Kidney capillary endothelial cell (primary cell): ENCODE measurements at regions not wholly inside any gene's neighbourhood (a gene's known extent, or its start where the extent isn't known, plus 50 kb on each side); places are given as distances from the start of the nearest gene placed in this dataset.

Experiments used
- DNase-seq: peaks from one replicate; pipeline ENCODE4 v3.0.0-alpha.2; 2018; ENCODE audit warnings: low spot score

DNA sequence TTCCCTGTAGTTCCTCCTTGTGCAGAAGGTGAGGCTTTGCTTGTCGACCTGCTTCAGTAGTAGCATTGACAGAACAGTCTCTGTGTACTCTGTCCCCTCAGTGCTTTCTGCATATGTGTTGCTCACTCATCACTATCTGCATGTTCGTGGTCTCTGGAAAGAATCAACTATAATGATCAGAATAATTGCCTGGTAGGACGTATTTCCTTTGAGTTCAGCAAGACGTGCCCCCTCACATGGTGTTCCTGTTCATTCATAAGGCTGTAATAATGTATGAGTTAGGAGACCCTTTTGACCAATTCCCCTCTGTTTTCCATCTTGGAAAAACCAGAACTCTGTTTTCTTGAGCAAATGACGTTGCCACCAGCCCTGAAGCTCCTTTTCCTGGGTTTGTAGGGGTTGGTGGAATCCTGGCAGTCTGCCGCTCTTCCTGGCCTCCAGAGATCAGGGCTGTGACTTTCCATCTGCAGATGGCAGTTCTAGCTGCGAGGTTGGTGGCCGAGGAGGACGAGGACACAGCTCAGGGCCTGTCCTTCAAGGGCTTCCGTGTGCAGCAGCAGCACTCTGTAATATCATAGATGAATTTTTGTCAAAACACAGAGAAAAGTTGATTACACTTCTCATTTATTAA lies 61.9 kb downstream of the EXOSC2 start:
- peak; percentile 50 for DNase-seq

- DNase-seq = no peak
Measured at GRCh38 chr9:130756037-130756436, 62.5 kb downstream of the EXOSC2 start.

DNA sequence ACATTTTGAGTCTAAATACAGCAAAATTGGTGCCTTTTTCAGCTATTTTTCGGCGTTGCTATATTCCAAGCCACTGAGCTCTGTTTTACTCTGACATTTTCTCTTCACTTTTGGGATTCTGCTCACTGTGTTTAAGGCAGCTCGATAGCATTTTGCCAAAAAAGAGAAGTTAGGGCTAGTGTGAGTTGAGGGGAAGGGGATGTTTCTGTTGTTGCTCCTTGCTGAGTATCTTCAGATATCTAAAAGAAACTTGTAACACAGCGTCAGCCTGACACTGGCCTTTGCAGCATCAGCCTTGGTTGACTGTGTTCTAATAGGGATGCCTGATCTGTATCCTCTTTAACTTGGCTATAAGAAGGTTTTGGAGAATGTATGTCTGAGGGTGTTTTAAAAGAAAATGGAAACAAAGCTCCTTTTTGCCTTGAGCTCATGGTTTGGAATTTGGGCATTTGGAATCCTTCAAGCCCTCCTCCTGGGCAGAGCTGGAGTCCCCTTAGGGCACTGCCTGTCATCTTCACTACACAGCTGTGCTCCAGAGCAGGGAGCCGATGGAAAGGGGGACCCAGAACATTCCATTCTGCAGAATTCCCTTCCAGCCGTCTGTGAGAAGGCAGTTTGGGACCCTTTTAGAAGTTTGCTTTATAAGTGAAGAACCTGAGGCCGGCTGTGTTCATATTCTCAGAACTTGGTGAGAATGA lies 63.0 kb downstream of the EXOSC2 start:
- DNase-seq = no peak

DNA sequence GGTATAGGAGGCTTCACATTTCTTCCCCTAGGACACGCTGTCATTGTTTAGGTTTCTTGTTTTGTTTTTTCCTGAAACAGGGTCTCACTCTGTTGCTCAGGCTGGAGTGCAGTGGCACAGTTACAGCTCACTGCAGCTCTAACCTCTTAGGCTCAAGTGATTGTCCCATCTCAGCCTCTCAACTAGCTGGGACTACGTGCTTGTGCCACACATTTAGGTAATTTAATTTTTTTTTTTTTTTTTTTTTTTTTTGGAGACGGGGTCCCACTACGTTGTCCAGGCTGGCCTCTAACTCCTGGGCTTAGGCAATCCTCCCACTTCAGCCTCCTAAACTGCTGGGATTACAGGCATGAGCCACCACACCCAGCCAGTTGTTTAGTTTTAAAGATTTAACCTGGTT lies 66.2 kb downstream of the EXOSC2 start:
- no peak for DNase-seq

DNA sequence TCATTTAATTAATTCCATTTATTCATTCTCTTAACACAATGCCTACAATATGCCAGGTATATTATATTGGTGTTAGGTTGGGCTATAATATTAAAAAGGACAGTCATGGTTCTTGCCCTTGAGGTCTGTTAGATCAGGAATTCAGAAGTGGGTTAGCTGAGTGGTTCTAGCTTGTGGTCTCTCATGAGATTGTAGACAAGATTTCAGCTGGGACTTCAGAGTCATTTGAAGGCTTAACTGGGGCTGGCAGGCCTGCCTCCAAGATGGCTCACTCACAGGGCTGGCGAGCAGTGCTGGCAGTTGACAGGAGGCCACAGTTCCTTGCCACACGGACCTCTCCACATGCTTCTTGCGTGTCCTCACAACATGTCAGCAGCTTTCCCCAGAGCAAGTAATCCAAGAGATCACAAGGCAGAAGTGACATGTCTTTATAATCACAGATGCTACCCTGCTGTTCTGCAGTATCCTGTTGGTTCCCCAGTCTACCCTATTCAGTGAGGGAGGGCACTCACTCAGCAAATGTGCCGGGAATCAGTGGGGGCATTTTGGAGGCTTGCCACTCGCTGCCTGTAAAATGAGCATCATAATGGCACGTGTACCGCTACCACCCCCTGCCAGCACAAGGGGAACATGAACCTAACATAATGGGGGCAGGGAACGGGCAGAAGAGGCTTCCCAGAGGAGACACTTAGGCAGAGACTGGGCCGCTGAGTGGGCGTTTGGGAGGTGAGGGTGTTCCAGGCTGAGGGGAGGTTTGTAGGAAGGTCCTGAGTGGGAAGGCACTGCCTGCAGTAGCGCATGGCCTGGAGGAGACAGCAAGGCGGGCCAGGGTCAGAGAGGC lies 70.0 kb downstream of the EXOSC2 start:
- no peak for DNase-seq

GRCh38 chr9:130765137-130766020 lies 69.7 kb upstream of the ABL1 start:
- peak; percentile 89 for DNase-seq

DNA sequence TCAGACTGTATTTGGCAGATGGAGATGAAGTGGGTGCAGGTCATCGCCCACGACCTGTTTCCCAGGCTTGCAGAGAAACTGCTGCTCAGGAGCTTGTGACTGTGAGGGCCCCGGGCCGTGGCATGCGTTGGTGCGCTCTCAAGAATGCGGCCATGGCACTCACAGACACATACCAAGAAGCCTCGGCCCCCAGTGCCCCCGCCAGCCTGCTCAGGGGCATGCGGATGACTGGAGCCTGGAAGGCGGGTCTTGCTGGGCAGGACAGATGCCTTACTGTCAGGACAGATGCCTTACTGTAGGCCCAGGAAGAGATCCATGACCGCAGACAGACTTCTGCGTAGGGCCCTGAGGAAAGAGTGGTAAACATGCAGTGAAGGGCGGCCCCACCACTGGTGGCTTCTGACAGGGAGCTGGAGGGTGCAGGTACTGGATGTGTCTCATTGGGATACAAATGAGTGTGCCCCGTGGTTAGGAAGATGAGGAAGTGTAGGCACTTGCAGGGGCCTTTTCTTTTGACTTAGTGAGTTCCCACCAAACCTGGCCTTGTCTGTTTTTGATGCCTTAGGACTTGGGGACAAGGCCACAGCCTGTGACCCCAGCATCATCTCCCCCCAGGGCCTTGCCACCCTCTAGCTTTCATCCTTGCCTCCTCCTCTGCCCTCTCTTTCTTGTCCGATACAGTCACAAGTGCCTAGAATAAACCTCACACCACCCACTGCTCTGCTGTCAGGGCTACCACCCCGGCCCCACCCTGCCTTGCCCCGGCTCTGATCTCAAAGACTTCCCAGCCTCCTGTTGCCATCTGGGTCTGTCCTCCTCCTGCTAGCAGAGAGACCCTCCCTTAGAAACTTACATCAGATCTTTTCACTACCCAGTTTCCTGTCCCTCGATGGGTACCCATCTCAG lies 68.8 kb upstream of the ABL1 start:
- DNase-seq = no peak

- no peak for DNase-seq
Measured at GRCh38 chr9:130766927-130767307, 68.1 kb upstream of the ABL1 start.

- DNase-seq = peak; percentile 78
Measured at GRCh38 chr9:130768265-130768664, 66.8 kb upstream of the ABL1 start.

DNA sequence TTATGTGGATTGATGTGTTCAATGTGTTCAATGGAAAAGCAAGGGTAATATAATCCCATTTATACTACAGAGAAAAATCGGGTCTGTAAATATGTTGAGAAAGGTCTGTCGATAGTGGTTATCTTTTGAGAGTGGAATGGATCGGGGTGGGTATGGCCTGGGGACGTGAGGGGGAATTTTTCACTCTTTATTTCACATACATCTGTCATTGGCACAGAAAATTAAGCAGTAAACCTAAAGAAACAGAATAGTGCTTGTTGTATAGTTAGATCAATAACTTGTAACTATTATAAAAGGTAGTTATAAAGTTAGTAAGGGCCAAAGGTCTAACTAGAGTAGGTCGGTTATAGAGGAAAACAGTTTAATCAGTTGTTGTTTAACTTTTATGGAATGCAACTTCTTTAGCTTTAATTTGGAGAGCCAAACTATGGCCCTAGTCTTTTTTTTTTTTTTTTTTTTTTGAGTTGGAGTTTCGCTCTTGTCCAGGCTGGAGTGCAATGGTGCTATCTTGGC lies 66.1 kb upstream of the ABL1 start:
- no peak for DNase-seq

- DNase-seq = no peak
Measured at GRCh38 chr9:130770093-130770492, 65.0 kb upstream of the ABL1 start.

DNA sequence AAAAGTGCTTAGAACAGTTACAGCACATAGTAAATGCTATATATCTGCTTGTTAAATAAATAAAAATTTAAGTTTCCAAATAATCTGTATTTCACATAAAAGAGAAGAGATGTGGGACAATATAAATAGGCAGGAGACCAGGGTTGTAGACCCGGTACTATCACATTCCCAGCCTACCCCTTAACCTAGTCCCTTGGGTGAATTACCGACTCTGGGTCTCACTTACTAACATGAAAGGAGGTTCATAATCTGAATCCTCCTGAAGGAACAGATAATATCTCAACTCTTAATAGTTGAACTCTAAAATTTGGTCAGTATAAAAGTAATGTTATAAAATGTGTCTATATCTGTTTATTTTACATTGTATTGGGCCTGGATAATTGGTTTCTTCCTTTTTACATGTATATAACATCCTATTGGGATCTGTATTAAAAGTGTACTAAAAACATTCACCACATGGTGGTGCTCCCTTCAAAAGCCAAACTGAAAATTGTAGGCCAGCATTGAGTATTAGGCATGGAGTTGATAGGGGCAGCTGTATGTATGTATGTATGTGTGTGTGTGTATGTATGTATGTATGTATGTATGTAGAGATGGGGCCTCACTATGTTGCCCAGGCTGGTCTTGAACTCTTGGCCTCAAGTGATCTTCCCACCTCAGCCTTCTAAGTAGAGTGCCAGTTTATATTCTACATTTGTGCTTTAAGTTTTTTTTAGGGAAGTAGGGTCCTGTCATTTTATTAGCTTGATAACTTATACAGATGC lies 64.2 kb upstream of the ABL1 start:
- DNase-seq = peak; percentile 81

- DNase-seq = no peak
Measured at GRCh38 chr9:130772185-130772584, 62.9 kb upstream of the ABL1 start.

DNA sequence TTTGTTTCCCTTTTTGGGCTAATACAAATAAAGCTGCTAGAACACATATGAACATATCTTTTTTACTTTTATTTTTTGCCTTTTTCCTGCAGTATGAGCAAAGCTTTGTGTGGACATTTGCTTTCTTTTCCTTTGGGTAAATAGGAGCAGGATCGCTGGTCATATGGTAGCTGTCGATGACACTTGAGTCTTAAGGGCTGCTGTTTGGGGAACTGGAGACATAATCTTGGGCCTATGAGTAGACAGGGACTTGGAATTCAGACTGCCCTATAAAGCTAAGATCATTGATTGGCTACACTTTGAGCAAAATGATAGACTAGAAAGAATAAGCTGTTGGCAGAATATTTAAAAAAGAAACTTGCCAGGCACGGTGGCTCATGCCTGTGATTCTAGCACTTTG lies 60.9 kb upstream of the ABL1 start:
- no peak for DNase-seq

- DNase-seq = no peak
Measured at GRCh38 chr9:130775336-130775991, 59.6 kb upstream of the ABL1 start.

GRCh38 chr9:130779153-130779855 lies 55.8 kb upstream of the ABL1 start:
- no peak for DNase-seq

- no peak for DNase-seq
Measured at GRCh38 chr9:130780415-130780814, 54.6 kb upstream of the ABL1 start.

DNA sequence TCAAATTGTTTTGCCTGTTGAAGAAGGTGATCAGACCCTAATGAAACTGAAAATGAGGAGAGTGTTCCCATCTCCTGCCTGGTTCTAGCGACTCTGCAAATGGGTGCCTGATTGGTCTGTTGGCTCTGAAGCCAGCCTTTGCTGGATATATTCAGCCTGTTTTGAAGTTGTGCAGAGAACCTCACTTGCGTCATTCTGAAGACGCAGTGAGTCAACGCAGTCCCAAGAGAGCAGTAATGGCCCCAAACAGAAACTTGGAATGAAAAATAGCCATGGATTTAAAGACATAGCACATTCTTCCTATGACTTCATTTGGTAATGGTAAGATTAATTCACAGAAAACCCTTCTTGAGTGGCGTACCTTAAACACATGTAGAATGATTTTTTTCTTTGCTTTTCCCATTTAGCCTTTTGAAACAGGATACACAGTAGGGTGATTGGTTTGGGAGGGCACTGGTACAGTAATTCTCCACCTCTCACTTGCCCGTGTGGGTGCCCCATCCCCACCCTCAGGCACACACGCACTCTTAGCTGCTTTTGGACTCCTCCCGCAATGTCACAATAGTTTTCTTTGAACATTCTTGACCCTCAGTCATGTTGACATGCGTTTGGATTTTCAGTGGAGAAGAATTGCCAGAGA lies 54.1 kb upstream of the ABL1 start:
- DNase-seq = peak; percentile 81
